Astrocyte of the spinal cord (primary cell): ENCODE measurements at regions not wholly inside any gene's neighbourhood (a gene's known extent, or its start where the extent isn't known, plus 50 kb on each side); places are given as distances from the start of the nearest gene placed in this dataset.
"Not testable (repeated sequence)": the region's sequence is repeated elsewhere in the genome, so short reads cannot be mapped to it uniquely, and the experiment has no call there.

Experiments used
- DNase-seq: peaks from one replicate; pipeline ENCODE4 v3.0.0; 2011; ENCODE audit warnings: low read depth, low spot score
- H3K4me3 ChIP-seq: 2 replicates; pipeline ENCODE4 v1.5.1; 2011; ENCODE audit warnings: low read depth, mild to moderate bottlenecking, low read length, moderate library complexity
- CTCF ChIP-seq: IDR thresholded peaks from 2 replicates; pipeline ENCODE4 v1.5.1; 2012; ENCODE audit warnings: low read depth, mild to moderate bottlenecking, low read length, inconsistent platforms
- in situ Hi-C: cut with HindIII; loops from 2 replicates; pipeline ENCODE4 v1.10.0; 2017; ENCODE audit warnings: low sequenced_read_pairs

GRCh38 chr3:4250064-4250463, 53.1 kb upstream of the SETMAR start:
- in situ Hi-C loops = no loop called here
- H3K4me3 ChIP-seq = no peak overlapping the region
- no peak for DNase-seq
- TF ChIP-seq CTCF = no peak

- no peak for DNase-seq
- in situ Hi-C loops = no loop called here
- no peak overlapping the region for H3K4me3 ChIP-seq
- TF ChIP-seq CTCF = no peak
Observed at GRCh38 chr3:4251412-4251811, 51.8 kb upstream of the SETMAR start.

- DNase-seq, in situ Hi-C loops, H3K4me3 ChIP-seq: not testable (repeated sequence)
Observed at GRCh38 chr3:4253072-4253832, 49.9 kb upstream of the SETMAR start.
